CD4-positive, alpha-beta T cell treated with Interleukin-2 at 100 ng/mL for 4 hours (primary cell): ENCODE measurements at regions not wholly inside any gene's neighbourhood (a gene's known extent, or its start where the extent isn't known, plus 50 kb on each side); places are given as distances from the start of the nearest gene placed in this dataset.

ENCODE experiments used
- DNase-seq: peaks from one replicate; pipeline ENCODE4 v3.0.0-alpha.2; 2020; ENCODE audit warnings: low spot score

GRCh38 chr11:112786196-112786595 is 175.0 kb upstream of the NCAM1 start:
- no peak for DNase-seq

- no peak for DNase-seq
Measured at GRCh38 chr11:112786886-112787530, 174.2 kb upstream of the NCAM1 start.

- DNase-seq: no peak
Measured at GRCh38 chr11:112789481-112789880, 171.7 kb upstream of the NCAM1 start.

GRCh38 chr11:112790286-112790685 is 170.9 kb upstream of the NCAM1 start:
- DNase-seq: no peak

- DNase-seq: no peak
Measured at GRCh38 chr11:112792070-112792469, 169.2 kb upstream of the NCAM1 start.

GRCh38 chr11:112793416-112793815 is 167.8 kb upstream of the NCAM1 start:
- DNase-seq: no peak

- DNase-seq: no peak
Measured at GRCh38 chr11:112794331-112794846, 166.8 kb upstream of the NCAM1 start.

- peak; percentile 25 for DNase-seq
Measured at GRCh38 chr11:112795142-112795815, 165.9 kb upstream of the NCAM1 start.

- no peak for DNase-seq
Measured at GRCh38 chr11:112795911-112796649, 165.1 kb upstream of the NCAM1 start.

GRCh38 chr11:112797092-112797491 is 164.1 kb upstream of the NCAM1 start:
- DNase-seq: no peak

GRCh38 chr11:112797648-112798293 is 163.4 kb upstream of the NCAM1 start:
- DNase-seq: peak; percentile 6

- no peak for DNase-seq
Measured at GRCh38 chr11:112801025-112801816, 160.0 kb upstream of the NCAM1 start.

GRCh38 chr11:112801817-112802088 is 159.5 kb upstream of the NCAM1 start:
- DNase-seq: no peak

GRCh38 chr11:112805658-112806057 is 155.6 kb upstream of the NCAM1 start:
- DNase-seq: no peak

- DNase-seq: no peak
Measured at GRCh38 chr11:112806256-112806655, 155.0 kb upstream of the NCAM1 start.

- no peak for DNase-seq
Measured at GRCh38 chr11:112806876-112807275, 154.3 kb upstream of the NCAM1 start.

- no peak for DNase-seq
Measured at GRCh38 chr11:112809429-112809828, 151.8 kb upstream of the NCAM1 start.

GRCh38 chr11:112810951-112811350 is 150.3 kb upstream of the NCAM1 start:
- DNase-seq: no peak

GRCh38 chr11:112811783-112812182 is 149.4 kb upstream of the NCAM1 start:
- DNase-seq: no peak

- DNase-seq: no peak
Measured at GRCh38 chr11:112812729-112813128, 148.5 kb upstream of the NCAM1 start.

- no peak for DNase-seq
Measured at GRCh38 chr11:112814168-112814567, 147.1 kb upstream of the NCAM1 start.

GRCh38 chr11:112817376-112817775 is 143.8 kb upstream of the NCAM1 start:
- DNase-seq: no peak
